Renal cortical epithelial cell (primary cell): ENCODE measurements at regions not wholly inside any gene's neighbourhood (a gene's known extent, or its start where the extent isn't known, plus 50 kb on each side); places are given as distances from the start of the nearest gene placed in this dataset.
"Not testable (repeated sequence)": the region's sequence is repeated elsewhere in the genome, so short reads cannot be mapped to it uniquely, and the experiment has no call there.

ENCODE experiments used
- DNase-seq: peaks from one replicate; pipeline ENCODE4 v3.0.0-alpha.2; 2011; ENCODE audit warnings: low read depth

GRCh38 chr12:87425942-87426554 lies 603.2 kb downstream of the C12orf50 start:
- DNase-seq: peak; percentile 53

GRCh38 chr12:87421233-87421632 lies 608.0 kb downstream of the C12orf50 start:
- DNase-seq: not testable (repeated sequence)

- no peak for DNase-seq
Observed at GRCh38 chr12:87413784-87414183, 615.4 kb downstream of the C12orf50 start.

- DNase-seq: no peak
Observed at GRCh38 chr12:87406926-87407325, 622.3 kb downstream of the C12orf50 start.

GRCh38 chr12:87405918-87406317 lies 623.3 kb downstream of the C12orf50 start:
- no peak for DNase-seq

GRCh38 chr12:87394168-87394567 lies 635.0 kb downstream of the C12orf50 start:
- not testable (repeated sequence) for DNase-seq

GRCh38 chr12:87388376-87388775 lies 640.8 kb downstream of the C12orf50 start:
- no peak for DNase-seq

GRCh38 chr12:87385322-87385721 lies 643.9 kb downstream of the C12orf50 start:
- no peak for DNase-seq

GRCh38 chr12:87384226-87384625 lies 645.0 kb downstream of the C12orf50 start:
- no peak for DNase-seq

- peak; percentile 9 for DNase-seq
Observed at GRCh38 chr12:87383680-87384079, 645.5 kb downstream of the C12orf50 start.

- no peak for DNase-seq
Observed at GRCh38 chr12:87382959-87383566, 646.1 kb downstream of the C12orf50 start.

- DNase-seq: no peak
Observed at GRCh38 chr12:87382436-87382835, 646.8 kb downstream of the C12orf50 start.

- DNase-seq: no peak
Observed at GRCh38 chr12:87381742-87382141, 647.5 kb downstream of the C12orf50 start.

- DNase-seq: no peak
Observed at GRCh38 chr12:87378526-87378925, 650.7 kb downstream of the C12orf50 start.

GRCh38 chr12:87376722-87377121 lies 652.5 kb downstream of the C12orf50 start:
- DNase-seq: no peak

GRCh38 chr12:87369161-87369560 lies 660.0 kb downstream of the C12orf50 start:
- no peak for DNase-seq

GRCh38 chr12:87368259-87368658 lies 660.9 kb downstream of the C12orf50 start:
- DNase-seq: peak; percentile 3

GRCh38 chr12:87365423-87365822 lies 663.8 kb downstream of the C12orf50 start:
- DNase-seq: no peak

- no peak for DNase-seq
Observed at GRCh38 chr12:87363497-87364084, 665.6 kb downstream of the C12orf50 start.

GRCh38 chr12:87349681-87350080 lies 679.5 kb downstream of the C12orf50 start:
- DNase-seq: no peak

- no peak for DNase-seq
Observed at GRCh38 chr12:87348071-87348470, 681.1 kb downstream of the C12orf50 start.

GRCh38 chr12:87344699-87345098 lies 684.5 kb downstream of the C12orf50 start:
- peak; percentile 28 for DNase-seq

- DNase-seq: no peak
Observed at GRCh38 chr12:87338681-87339080, 690.5 kb downstream of the C12orf50 start.
